ENCODE measurements at regions not wholly inside any gene's neighbourhood (a gene's known extent, or its start where the extent isn't known, plus 50 kb on each side); places are given as distances from the start of the nearest gene placed in this dataset.

GRCh38 chr6:147117580-147117979 is 86.6 kb upstream of the STXBP5 start:
- TF ChIP-seq CTCF (IDR thresholded peaks at IDR 0.05; ENCODE audit: low read depth, low read length, missing input control) (no peak), REST (IDR thresholded peaks at IDR 0.05) (no peak), TAF1 (conservative IDR thresholded peaks at IDR 0.05) (no peak), MAX (IDR thresholded peaks at IDR 0.05) (no peak), YY1 (IDR thresholded peaks at IDR 0.05) (no peak), NR2F2 (IDR thresholded peaks at IDR 0.05) (no peak), JUND (IDR thresholded peaks at IDR 0.05) (no peak), GABPA (IDR thresholded peaks at IDR 0.05 in 1 of 2, conservative IDR thresholded peaks at IDR 0.05 in 1 of 2) (no peak), RAD21 (IDR thresholded peaks at IDR 0.05) (no peak), ZBTB33 (IDR thresholded peaks at IDR 0.05) (no peak), HNF4G (IDR thresholded peaks at IDR 0.05) (no peak)
